ENCODE measurements at regions not wholly inside any gene's neighbourhood (a gene's known extent, or its start where the extent isn't known, plus 50 kb on each side); places are given as distances from the start of the nearest gene placed in this dataset.

- DNase-seq, result no peak
- intact Hi-C loops (cut with DNase I), result no loop called here
- no peak for ATAC-seq
Measured at GRCh38 chr11:15905366-15906104, 450.8 kb downstream of the SOX6 start.

DNA sequence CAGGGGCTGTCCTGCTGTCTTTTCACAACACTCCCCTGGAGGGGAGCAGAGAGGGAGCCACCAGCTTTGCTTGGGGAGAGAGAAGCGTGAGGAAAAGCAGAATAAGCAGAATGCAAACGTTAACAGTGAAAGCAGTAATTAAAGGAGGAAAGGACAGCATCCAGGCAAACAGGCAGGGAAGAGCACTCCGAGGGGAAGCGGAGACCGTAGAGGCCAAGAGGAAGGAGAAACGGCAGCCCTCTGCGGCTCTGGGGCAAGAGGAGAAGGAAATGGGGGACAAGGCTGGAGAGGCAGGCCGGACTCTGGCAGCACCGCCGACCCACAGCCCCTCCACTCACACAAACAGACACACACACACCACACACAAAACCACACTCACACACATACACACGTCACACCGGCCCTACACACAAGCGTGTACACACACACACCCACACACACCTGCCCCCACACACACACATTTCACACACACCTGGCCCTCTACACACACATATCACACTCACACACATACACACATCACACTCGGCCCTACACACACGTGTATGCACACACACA, 449.8 kb downstream of the SOX6 start:
- Histone ChIP-seq H3K4me1 (peaks cover 0 to 12% (median 5%) of the 10 kb centered on the region in 9 donors), H3K9me3 (no peaks in the 10 kb centered on the region), H3K36me3 (no peaks in the 10 kb centered on the region), H3K27ac (no peak overlapping the region), H3K27me3 (no peaks in the 10 kb centered on the region), H3K4me3 (no peak overlapping the region)
- no peak for DNase-seq
- ATAC-seq, result no peak
- intact Hi-C loops (cut with DNase I), result no loop called here
- no peak for TF ChIP-seq CTCF (IDR thresholded peaks at IDR 0.05)
- 84 to 85% methylated on average over 15 of the region's 15 CpGs for WGBS, 2 donors

More at GRCh38 chr11:15905366-15906104, 450.8 kb downstream of the SOX6 start:
- Histone ChIP-seq H3K27me3 (no peaks in the 10 kb centered on the region), H3K4me1 (peaks cover 0 to 17% (median 8%) of the 10 kb centered on the region in 9 donors), H3K9me3 (no peaks in the 10 kb centered on the region), H3K36me3 (no peaks in the 10 kb centered on the region), H3K27ac (no peak overlapping the region), H3K4me3 (no peak overlapping the region)
- TF ChIP-seq CTCF (IDR thresholded peaks at IDR 0.05), result no peak
- 90 to 91% methylated on average over 21 of the region's 21 CpGs for WGBS, 2 donors

- Histone ChIP-seq H3K27me3 (no peaks in the 10 kb centered on the region), H3K4me1 (peaks cover 0 to 17% (median 2%) of the 10 kb centered on the region in 9 donors), H3K9me3 (no peaks in the 10 kb centered on the region), H3K27ac (no peak overlapping the region), H3K36me3 (no peaks in the 10 kb centered on the region), H3K4me3 (no peak overlapping the region)
- 96% methylated on average over 3 of the region's 3 CpGs for WGBS, 2 donors
- ATAC-seq (no peak), DNase-seq (no peak)
- intact Hi-C loops (cut with DNase I), result no loop called here
- no peak for TF ChIP-seq CTCF (IDR thresholded peaks at IDR 0.05)
Measured at GRCh38 chr11:15907806-15908205, 448.5 kb downstream of the SOX6 start.

DNA sequence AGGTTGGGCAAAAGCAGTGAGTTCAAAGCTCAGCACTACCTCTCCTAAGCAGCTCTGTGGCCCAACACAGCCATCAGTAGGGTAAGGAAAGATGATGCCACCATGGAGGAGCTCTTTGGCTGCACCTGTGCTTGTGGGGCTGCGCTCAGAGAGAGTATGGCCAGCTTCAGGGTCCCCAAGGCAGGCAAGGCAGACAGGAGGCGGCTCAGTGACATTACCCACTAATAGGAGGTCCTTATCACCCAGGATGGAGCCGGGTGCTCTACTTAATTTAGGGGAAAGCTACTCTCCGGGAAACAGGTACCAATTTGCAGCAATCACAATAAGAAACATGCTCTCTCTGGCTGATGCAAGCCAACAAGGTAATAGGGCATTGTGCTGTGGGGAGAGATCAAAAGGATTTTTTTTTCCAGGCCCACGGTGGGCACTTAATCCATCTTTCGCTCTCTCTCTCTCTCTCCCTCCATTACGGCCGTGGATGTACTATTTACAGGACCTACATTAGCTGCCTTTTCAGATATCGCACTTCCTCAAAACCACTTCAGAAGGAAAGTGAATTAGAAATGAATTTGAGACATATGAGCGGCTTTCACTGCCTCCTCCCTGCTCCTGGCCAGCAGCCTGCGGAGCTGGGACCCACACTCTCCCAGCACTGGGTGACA, 446.3 kb downstream of the SOX6 start:
- WGBS, 2 donors, result 92 to 93% methylated on average over 11 of the region's 11 CpGs
- ATAC-seq (no peak), DNase-seq (no peak)
- Histone ChIP-seq H3K4me3 (no peak overlapping the region), H3K27ac (no peak overlapping the region), H3K36me3 (no peaks in the 10 kb centered on the region), H3K9me3 (no peaks in the 10 kb centered on the region), H3K4me1 (peaks cover 0 to 31% (median 5%) of the 10 kb centered on the region in 9 donors), H3K27me3 (no peaks in the 10 kb centered on the region)
- no peak for TF ChIP-seq CTCF (IDR thresholded peaks at IDR 0.05)
- intact Hi-C loops (cut with DNase I), result loop anchor here in 1 of 10 donors (1.0 kb wide), 1 partner anchor 10 kb away; no protein-coding TSS in a partner anchor

Measured in heart right ventricle (tissue), 16 donors.